Stimulated activated CD4-positive, alpha-beta T cell treated with anti-CD3 and anti-CD28 coated beads, Interleukin-2, amount 100 ng/mL, for 4 hours (primary cell): ENCODE measurements at regions not wholly inside any gene's neighbourhood (a gene's known extent, or its start where the extent isn't known, plus 50 kb on each side); places are given as distances from the start of the nearest gene placed in this dataset.
A peak's percentile ranks its signal among the peaks of the same experiment; 100 is the strongest.

Source experiments
- DNase-seq: peaks from one replicate; pipeline ENCODE4 v3.0.0-alpha.2; 2020; ENCODE audit warnings: low read depth

DNA sequence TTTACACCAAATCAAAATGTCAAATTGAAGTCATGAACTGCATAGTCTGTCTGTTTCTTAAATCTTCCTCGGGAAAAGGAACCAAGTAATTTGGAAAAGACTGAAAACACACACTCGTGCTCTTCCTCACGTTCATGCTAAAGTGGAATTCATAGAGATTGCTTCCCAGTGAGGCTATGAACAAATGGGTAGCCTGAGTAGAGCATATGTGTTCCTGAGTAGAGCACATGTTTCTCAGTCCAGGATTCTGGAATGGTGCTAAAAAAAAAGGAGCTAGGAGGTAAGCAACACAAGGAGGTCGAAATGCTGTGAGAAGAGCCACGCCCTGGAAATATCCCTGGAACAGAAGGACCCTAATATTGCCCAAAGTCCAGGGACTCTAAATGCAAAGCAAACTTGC, 494.2 kb upstream of the THBS1 start:
- DNase-seq, result no peak

GRCh38 chr15:39088156-39088555, 492.7 kb upstream of the THBS1 start:
- no peak for DNase-seq

- no peak for DNase-seq
Observed at GRCh38 chr15:39092354-39092753, 488.5 kb upstream of the THBS1 start.

- no peak for DNase-seq
Observed at GRCh38 chr15:39092761-39093160, 488.1 kb upstream of the THBS1 start.

- DNase-seq, result no peak
Observed at GRCh38 chr15:39094116-39094515, 486.8 kb upstream of the THBS1 start.

DNA sequence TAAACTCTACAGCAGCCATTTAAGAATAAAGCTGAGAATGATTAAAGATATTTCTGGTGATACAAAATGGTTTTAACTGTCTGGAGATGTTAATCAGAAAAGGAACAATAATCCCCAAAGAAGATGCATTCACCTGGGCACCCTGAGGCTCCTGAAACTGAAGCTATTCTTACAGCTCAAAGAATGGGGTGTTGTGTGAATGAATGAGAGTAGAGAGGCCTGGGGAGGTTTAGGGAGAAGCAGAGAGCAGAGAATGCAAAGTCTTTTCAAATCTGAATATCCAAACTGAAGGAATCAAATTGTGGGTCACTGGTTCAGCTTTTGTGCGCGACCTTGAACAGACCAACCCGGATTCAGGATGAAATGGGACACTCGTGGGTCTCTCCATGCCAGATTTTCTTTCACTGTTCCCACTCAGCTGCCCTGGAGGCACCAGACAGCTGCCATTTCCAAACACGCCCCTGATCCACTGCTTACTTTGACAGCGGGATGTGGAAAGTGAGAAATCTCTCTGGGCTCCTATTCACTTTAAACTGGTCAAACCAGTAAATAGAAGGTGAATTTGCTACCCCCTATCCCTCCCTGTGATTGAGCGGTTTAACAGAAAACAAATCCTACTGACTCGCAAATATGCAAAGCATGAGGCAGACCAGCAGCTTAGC, 485.5 kb upstream of the THBS1 start:
- DNase-seq, result no peak

DNA sequence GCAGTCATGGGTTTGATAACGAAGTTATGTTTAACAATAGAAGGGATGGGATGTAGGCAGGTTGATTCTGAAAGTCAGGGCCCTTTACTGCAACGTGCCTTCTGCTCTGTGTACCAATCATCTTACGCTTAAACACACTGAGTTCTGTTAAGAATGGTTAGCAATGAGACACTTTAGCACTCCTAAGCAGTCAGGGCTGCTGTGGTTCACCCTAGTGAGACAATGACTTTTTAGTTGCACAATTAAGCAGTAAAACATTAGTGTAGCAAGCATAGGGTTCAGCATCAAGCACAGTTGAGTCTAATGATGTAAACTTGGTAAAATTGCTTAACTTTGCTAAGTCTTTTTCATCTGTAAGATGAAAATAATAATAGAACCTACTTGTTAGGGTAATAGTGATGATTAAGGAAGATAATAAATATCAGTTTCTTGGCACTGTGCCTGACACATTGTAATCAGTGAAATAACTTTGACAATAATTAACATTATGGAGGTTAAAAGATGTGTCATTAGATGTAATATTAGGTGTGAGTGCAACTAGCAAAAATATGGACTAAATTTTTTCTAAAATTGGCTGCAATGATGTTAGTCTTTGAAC, 484.2 kb upstream of the THBS1 start:
- DNase-seq, result no peak

DNA sequence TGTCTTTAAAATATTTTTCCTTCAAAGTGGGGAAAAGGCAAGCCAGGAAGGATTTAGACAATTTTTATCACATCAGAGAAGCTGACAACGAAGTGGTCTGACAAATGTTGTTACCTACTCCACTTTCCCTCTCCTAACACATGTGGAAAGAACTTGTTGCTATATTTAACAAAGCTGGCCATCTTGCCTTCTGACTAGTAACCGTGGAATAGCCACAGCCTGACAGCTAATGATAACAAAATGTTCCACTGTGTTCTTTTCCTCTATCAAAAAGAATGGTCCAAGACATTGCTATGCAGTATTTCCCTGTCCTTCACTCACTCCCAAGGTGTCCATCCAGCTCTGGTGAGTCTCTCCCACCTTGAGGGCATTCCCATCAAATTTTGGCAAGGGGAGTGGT, 481.4 kb upstream of the THBS1 start:
- DNase-seq, result no peak

- no peak for DNase-seq
Observed at GRCh38 chr15:39100106-39100660, 480.7 kb upstream of the THBS1 start.

DNA sequence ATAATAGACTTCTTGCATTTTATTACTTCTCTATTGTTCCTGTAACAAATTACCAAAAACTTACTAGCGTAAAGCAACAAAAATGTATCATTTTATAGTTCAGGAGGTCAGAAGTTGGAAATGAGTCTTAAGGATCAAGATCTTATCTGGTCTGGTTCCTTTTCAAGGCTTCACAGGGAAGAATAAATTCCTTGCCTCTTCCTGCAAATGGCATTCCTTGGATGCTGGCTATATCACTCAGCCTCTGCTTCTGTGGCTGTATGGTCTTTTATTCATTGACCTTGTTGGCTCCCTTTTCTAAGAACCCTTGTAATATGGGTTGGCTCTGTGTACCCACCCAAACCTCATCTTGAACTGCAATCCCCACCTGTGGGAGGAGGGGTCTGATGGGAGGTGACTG, 478.4 kb upstream of the THBS1 start:
- DNase-seq, result no peak

DNA sequence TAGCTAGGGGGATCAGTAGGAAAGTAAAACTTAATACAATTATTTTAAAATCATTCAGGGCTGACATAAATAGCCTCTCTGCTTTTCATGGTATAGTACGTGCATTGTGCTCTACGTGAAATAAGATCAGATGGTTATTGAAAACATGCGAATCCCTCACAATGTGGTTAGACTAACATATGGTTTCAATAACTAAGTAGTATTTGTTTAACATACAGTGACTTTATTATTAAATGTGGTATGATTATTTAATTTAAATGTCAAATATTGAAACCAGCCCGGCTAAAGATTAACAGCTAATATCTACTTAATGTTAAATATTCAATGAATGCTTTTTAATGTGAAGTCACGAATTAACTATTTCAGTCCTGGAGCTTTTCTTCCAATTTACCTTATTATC, 473.9 kb upstream of the THBS1 start:
- DNase-seq, result no peak

GRCh38 chr15:39108021-39108420, 472.9 kb upstream of the THBS1 start:
- no peak for DNase-seq

GRCh38 chr15:39110336-39110735, 470.5 kb upstream of the THBS1 start:
- DNase-seq, result no peak

DNA sequence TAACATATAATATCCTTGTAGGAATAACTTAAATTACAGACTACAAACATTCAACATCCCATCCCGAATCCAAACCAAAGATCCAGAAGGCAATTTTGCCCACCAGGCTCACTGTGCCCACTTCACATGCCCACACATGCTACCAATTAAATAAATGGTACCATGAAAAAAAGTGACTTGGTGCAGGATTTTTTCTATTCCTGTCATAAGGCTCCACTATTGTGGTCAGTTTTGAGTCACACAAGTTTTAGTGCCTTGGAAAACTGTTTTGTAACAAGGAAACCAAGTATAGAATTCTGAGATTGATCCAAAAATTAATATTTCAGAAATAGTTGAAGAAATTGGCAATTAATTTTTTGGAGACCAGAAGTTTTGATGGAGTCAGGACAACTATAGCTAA, 470.1 kb upstream of the THBS1 start:
- no peak for DNase-seq

DNA sequence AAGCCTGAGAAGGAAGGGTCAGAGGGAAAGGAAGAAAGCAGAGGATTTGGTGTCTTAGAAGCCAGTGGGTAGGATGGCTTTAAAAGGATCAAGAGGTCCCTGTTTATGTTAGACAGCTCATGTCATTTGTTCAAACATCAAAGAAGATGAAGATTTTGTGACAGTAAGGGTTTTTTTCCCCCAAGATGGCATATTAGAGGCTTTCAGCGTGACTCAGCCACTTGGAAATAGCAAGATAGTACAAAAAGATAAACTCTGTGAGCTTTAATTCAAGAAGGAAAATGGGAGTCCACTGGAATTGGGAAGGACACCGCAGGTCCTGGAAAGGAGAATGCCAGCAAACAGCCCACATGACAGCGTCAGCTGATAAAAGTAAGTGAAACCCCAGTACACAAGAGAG, 467.1 kb upstream of the THBS1 start:
- DNase-seq, result no peak

DNA sequence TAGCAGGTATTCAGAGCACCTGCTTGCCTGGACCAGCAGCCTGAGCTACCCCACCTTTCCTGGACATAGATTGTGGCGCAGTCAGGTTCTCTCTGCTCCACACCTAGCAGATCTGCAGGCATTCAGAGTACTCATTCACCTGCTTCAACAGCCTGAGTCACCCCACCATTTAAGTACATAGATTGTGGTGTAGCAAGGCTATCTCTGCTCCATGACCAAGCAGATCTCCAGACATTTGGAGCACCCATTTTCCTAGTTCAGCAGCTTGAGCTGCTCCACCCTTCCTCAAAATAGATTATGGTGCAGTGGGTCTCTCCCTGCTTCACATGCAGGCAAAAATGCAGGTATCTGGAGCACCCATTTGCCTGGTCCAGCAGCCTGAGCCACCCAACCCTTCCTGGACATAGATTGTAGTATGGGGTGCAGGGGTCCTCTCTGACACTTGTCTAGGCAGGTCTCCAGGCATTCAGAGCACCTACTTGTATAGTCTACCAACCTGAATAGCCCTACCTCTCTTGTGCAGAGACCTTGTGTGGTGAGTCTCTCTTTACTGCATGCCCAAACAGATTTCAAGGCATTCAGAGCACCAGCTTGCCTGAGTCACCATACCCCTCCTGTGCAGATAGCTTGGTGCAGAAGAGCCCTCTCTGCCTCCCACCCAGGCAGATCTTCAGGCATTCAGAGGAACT, 466.0 kb upstream of the THBS1 start:
- DNase-seq, result no peak

GRCh38 chr15:39115379-39116057, 465.4 kb upstream of the THBS1 start:
- DNase-seq, result no peak

- no peak for DNase-seq
Observed at GRCh38 chr15:39118510-39118909, 462.4 kb upstream of the THBS1 start.

- DNase-seq, result no peak
Observed at GRCh38 chr15:39124155-39124552, 456.7 kb upstream of the THBS1 start.

GRCh38 chr15:39124553-39125171, 456.2 kb upstream of the THBS1 start:
- no peak for DNase-seq

DNA sequence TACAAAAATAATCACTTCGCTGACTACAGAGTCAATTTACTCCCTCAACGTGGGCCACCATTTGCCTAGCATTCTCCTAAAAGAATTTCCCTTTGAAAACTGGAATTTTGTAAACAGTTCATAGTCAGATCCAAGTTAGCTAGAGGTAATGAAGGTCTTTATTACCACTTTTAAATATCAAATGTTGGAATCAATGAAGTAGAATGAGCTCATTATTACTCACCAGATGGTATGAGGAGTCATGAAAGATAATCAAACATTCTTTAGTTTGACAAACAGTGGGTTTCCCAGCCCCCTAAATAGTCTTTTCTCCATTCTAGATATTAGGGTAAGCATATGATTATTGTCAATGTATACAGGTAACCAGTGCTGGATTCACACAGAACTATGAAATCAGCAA, 455.7 kb upstream of the THBS1 start:
- DNase-seq, result no peak

DNA sequence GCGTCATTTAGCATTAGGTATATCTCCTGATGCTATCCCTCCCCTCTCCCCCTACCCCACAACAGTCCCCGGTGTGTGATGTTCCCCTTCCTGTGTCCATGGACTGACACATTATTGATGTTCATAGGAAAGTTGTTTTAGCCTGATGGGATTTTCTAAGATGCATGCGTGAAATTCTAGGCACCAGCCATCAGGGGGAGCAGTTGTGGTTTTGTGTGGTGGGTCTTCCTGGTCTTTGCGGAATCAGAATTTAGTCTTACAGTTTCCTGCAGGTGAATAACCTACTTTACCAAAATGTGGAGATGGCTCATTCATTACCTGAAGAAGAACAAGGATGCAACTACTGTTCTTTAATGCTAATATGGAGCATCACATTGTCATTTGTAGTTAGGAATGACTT, 455.0 kb upstream of the THBS1 start:
- DNase-seq, result peak; percentile 3
